T-helper 1 cell treated with Interleukin-12 subunit alpha and Interleukin-12 subunit beta and Interleukin-4 antibody, amounts not matched to agents 30 ng/mL and 1 ng/mL, for 36 hours (primary cell): ENCODE measurements at regions not wholly inside any gene's neighbourhood (a gene's known extent, or its start where the extent isn't known, plus 50 kb on each side); places are given as distances from the start of the nearest gene placed in this dataset.

Source experiments
- intact Hi-C: fragments of 100-400 bp; cut with micrococcal nuclease; formaldehyde crosslinking; loops from one replicate; pipeline ENCODE4 v1.15.1; 2024

- intact Hi-C loops = no loop called here
Observed at GRCh38 chr22:47929646-47930185, 1167.3 kb downstream of the TBC1D22A start.

- intact Hi-C loops = no loop called here
Observed at GRCh38 chr22:47929073-47929472, 1166.6 kb downstream of the TBC1D22A start.

GRCh38 chr22:47928631-47929030 lies 1166.2 kb downstream of the TBC1D22A start:
- intact Hi-C loops = no loop called here

GRCh38 chr22:47927648-47928210 lies 1165.3 kb downstream of the TBC1D22A start:
- intact Hi-C loops = no loop called here

- intact Hi-C loops = no loop called here
Observed at GRCh38 chr22:47923011-47923427, 1160.6 kb downstream of the TBC1D22A start.

- intact Hi-C loops = no loop called here
Observed at GRCh38 chr22:47921906-47922305, 1159.5 kb downstream of the TBC1D22A start.

GRCh38 chr22:47920380-47920959 lies 1158.0 kb downstream of the TBC1D22A start:
- intact Hi-C loops = no loop called here

- intact Hi-C loops = no loop called here
Observed at GRCh38 chr22:47919893-47920292, 1157.4 kb downstream of the TBC1D22A start.

- intact Hi-C loops = no loop called here
Observed at GRCh38 chr22:47919001-47919441, 1156.6 kb downstream of the TBC1D22A start.

GRCh38 chr22:47918276-47918921 lies 1155.9 kb downstream of the TBC1D22A start:
- intact Hi-C loops = no loop called here

GRCh38 chr22:47914481-47915097 lies 1152.1 kb downstream of the TBC1D22A start:
- intact Hi-C loops = no loop called here

GRCh38 chr22:47902646-47903180 lies 1140.3 kb downstream of the TBC1D22A start:
- intact Hi-C loops = no loop called here

- intact Hi-C loops = no loop called here
Observed at GRCh38 chr22:47901911-47902310, 1139.5 kb downstream of the TBC1D22A start.

- intact Hi-C loops = no loop called here
Observed at GRCh38 chr22:47899894-47900293, 1137.4 kb downstream of the TBC1D22A start.

GRCh38 chr22:47898946-47899345 lies 1136.5 kb downstream of the TBC1D22A start:
- intact Hi-C loops = no loop called here

GRCh38 chr22:47891609-47892008 lies 1129.2 kb downstream of the TBC1D22A start:
- intact Hi-C loops = no loop called here

- intact Hi-C loops = no loop called here
Observed at GRCh38 chr22:47888817-47889216, 1126.4 kb downstream of the TBC1D22A start.

GRCh38 chr22:47884775-47885174 lies 1122.3 kb downstream of the TBC1D22A start:
- intact Hi-C loops = no loop called here

- intact Hi-C loops = no loop called here
Observed at GRCh38 chr22:47884200-47884599, 1121.8 kb downstream of the TBC1D22A start.

GRCh38 chr22:47883757-47884156 lies 1121.3 kb downstream of the TBC1D22A start:
- intact Hi-C loops = no loop called here

GRCh38 chr22:47879346-47879745 lies 1116.9 kb downstream of the TBC1D22A start:
- intact Hi-C loops = no loop called here

- intact Hi-C loops = no loop called here
Observed at GRCh38 chr22:47878460-47878859, 1116.0 kb downstream of the TBC1D22A start.
